ENCODE measurements at regions not wholly inside any gene's neighbourhood (a gene's known extent, or its start where the extent isn't known, plus 50 kb on each side); places are given as distances from the start of the nearest gene placed in this dataset.

DNA sequence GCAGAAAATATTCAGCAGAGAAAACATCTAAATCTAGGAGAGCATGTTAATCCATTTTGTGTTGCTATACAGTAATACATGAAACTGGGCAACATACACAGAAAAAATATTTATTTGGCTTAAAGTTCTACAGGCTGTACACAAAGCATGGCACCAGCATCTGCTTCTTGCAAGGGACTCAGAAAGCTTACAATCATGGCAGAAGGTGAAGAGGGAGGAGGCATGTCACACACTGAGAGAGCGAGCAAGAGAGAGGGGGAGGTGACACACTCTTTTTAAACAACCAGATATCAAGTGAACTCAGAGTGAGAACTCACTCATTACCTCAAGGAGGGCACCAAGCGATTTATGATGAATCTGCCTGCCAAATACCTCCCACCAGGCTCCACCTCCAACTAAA is 94.2 kb upstream of the CNOT2 start:
- TF ChIP-seq, protein P1, sequence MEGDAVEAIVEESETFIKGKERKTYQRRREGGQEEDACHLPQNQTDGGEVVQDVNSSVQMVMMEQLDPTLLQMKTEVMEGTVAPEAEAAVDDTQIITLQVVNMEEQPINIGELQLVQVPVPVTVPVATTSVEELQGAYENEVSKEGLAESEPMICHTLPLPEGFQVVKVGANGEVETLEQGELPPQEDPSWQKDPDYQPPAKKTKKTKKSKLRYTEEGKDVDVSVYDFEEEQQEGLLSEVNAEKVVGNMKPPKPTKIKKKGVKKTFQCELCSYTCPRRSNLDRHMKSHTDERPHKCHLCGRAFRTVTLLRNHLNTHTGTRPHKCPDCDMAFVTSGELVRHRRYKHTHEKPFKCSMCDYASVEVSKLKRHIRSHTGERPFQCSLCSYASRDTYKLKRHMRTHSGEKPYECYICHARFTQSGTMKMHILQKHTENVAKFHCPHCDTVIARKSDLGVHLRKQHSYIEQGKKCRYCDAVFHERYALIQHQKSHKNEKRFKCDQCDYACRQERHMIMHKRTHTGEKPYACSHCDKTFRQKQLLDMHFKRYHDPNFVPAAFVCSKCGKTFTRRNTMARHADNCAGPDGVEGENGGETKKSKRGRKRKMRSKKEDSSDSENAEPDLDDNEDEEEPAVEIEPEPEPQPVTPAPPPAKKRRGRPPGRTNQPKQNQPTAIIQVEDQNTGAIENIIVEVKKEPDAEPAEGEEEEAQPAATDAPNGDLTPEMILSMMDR (conservative IDR thresholded peaks at IDR 0.05 in 1 of 2, IDR thresholded peaks at IDR 0.05 in 1 of 2; ENCODE audit: low read depth in 1 of 2, low read length in 2 of 2), result no peak
- no peak for TF ChIP-seq EZH2 (IDR thresholded peaks at IDR 0.05; ENCODE audit: low read length, missing control alignments)

Data from fibroblast of lung (primary cell).